NCI-H1105 treated with DMSO at 0.1 percent for 48 hours (cell line): ENCODE measurements at regions not wholly inside any gene's neighbourhood (a gene's known extent, or its start where the extent isn't known, plus 50 kb on each side); places are given as distances from the start of the nearest gene placed in this dataset.

Source experiments
- DNase-seq: peaks from one replicate; lab custom pipeline; 2025; lab: John Stamatoyannopoulos, UW

- DNase-seq, result no peak
Observed at GRCh38 chr2:12110481-12110880, 364.0 kb downstream of the LPIN1 start.

DNA sequence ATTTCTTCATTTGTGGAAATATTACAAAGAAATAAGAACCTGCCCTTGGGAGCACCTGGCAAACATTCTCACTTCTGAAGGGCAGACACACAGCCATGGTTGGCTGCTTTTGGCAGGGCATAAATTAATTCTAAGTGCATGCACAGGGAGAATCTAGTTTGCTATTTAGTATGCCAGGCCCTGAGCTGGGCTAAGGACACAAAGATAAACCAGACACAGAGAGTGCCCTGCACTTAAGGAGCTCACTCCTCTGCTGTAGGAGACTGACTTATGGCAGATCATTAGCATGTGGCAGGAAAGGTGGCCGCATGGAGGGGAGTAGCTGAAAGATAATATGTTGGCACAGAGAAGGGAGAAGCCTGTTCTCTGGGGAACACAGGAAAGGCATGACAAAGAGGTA is 367.0 kb downstream of the LPIN1 start:
- no peak for DNase-seq

GRCh38 chr2:12114816-12115215 is 368.4 kb downstream of the LPIN1 start:
- no peak for DNase-seq

GRCh38 chr2:12116228-12116750 is 369.9 kb downstream of the LPIN1 start:
- no peak for DNase-seq

- no peak for DNase-seq
Observed at GRCh38 chr2:12119841-12120240, 373.4 kb downstream of the LPIN1 start.

DNA sequence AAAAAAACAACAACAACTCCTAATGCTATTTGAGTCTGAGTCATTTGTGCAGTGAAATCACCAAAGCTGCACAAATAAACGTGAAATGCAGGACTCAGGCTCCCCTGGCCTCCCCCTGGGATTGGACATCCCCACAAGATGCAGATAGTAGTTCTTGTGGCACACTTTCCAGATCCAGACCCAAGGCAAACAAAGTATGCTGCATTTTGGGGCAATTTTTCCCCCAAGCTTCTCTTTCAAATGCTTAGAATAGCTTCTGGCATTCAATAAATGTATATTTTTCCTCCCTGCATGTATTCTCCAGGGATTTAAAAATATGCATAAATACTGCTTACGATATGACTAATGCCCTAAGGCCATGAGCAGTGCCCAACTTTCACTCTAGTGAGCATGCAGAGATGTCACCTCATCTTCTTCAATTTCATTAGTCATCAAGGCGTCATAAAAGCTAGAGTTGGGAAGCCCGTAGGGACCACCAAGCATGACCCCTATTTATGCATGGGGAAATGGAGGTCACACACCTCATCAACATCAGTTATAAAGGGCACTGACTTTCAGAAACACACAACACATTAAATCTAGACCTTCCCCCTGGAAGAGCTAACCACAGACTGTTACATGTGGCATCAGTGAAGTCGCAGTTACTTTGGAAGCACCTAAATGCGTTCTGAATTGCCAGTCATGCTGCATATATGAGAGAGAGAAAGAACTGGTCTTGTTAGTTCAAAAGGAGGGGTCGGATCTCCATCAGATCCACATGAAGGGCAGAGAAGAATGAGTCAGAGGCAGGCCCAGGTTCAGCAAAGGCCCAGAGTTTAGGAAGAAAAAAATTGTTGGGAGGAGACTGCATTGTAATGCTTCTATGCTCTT is 374.1 kb downstream of the LPIN1 start:
- no peak for DNase-seq

- no peak for DNase-seq
Observed at GRCh38 chr2:12124790-12125189, 378.4 kb downstream of the LPIN1 start.

GRCh38 chr2:12126318-12126717 is 379.9 kb downstream of the LPIN1 start:
- no peak for DNase-seq

DNA sequence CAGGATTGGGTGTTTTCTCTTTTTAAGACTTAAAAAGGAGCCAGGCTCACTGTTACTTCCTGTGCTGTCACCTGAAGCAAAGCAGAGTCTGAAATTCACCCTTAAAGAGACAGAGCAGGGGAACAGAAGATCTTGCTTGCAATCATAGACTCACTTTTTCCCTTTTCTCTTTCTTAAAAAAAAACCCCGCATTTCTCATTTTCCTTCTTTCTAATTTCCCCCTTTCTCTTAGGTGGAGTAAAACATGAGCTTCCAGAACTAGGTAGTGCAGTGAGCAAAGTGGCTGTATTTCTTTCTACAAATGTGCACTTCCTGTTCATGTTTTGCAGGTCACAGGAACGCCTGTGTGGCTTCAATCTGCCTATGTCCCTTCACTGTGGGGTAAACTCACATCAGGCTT is 381.2 kb downstream of the LPIN1 start:
- DNase-seq, result no peak

GRCh38 chr2:12131975-12132374 is 385.5 kb downstream of the LPIN1 start:
- no peak for DNase-seq

DNA sequence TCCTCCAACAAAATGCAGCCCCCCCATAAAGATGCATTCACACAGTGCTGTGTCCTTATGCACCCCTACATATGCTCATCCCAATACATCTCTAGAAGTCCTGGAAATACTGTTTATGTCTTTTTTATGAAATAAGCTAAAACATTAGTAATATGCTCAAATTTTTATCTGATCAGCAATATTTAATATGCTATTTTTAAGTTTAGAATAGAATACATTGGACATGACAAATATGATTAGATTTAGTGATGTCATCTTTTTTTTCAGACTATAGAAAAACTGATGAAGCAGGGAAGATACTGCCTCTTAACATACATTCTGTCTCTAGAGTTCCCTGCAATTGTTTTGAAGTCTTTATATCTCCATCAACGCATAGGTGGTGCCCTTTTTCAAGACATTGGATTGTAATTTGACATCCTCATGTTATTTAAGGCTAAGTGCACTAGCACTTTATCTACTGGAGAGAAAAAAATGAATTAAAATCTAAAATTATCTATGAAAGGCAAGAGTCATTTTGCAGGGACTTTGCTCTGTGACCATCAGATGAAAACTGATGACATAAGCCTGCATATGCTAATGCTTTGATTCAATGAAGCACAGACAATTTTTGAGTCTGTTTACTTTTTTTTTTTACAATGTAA is 395.3 kb downstream of the LPIN1 start:
- no peak for DNase-seq

GRCh38 chr2:12151716-12152115 is 405.3 kb downstream of the LPIN1 start:
- no peak for DNase-seq

- DNase-seq, result no peak
Observed at GRCh38 chr2:12152888-12153287, 406.5 kb downstream of the LPIN1 start.

DNA sequence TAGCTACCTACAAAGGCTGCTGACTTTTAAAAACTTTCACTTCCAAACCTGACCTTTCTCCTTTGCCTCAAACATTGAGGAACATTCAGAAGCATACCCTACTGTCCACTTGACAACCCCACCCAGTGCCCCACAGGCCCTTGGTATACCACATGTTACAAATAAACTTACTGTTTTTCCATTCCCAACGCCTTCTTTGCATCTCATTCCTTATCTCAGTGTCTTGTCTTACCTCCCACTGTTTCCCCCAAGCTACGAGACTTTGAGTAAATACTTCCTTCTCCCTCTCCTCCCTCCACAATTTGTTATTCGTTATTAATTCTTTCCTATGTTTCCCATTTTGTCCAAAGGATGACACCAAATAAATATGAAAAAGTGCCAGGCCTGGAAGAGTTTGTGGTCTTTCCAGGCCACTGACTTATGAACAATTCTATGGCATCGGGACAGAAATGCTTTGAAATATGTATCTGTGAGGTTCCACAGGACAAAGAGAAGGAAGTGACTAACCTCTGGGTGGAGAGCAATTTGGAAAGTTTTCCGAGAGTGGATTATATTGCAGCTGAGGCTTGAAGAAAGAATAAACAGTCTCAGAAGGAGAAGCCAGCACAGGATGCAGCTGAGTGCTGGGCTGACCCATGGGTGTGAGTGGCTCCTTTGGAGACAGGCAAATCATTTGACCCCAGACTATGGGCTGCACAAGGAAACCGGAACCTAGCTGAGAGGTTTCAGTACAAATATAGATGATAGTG is 409.0 kb downstream of the LPIN1 start:
- no peak for DNase-seq

- no peak for DNase-seq
Observed at GRCh38 chr2:12156349-12156748, 409.9 kb downstream of the LPIN1 start.

- no peak for DNase-seq
Observed at GRCh38 chr2:12161085-12161484, 414.7 kb downstream of the LPIN1 start.

GRCh38 chr2:12162269-12163247 is 416.1 kb downstream of the LPIN1 start:
- no peak for DNase-seq

DNA sequence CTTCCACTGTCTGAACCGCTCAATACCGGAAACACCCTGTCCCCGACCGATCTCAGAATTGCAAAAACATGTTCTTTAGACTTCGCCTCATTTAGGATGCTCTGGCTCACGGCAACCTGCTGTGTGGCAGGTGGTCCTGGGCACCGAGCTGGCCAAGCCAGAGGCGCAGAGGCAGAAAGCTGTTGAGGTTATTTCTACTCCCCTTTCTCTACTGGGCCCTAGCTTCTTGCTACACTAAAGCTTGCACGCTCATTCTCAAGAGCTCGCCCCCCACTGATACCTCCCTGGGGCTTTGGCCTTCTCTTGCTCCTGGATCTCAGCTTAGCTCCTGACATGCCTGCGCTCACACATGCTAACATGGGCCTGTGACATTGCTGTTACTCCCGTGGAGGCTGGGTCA is 417.4 kb downstream of the LPIN1 start:
- no peak for DNase-seq

- DNase-seq, result no peak
Observed at GRCh38 chr2:12164689-12165088, 418.3 kb downstream of the LPIN1 start.

DNA sequence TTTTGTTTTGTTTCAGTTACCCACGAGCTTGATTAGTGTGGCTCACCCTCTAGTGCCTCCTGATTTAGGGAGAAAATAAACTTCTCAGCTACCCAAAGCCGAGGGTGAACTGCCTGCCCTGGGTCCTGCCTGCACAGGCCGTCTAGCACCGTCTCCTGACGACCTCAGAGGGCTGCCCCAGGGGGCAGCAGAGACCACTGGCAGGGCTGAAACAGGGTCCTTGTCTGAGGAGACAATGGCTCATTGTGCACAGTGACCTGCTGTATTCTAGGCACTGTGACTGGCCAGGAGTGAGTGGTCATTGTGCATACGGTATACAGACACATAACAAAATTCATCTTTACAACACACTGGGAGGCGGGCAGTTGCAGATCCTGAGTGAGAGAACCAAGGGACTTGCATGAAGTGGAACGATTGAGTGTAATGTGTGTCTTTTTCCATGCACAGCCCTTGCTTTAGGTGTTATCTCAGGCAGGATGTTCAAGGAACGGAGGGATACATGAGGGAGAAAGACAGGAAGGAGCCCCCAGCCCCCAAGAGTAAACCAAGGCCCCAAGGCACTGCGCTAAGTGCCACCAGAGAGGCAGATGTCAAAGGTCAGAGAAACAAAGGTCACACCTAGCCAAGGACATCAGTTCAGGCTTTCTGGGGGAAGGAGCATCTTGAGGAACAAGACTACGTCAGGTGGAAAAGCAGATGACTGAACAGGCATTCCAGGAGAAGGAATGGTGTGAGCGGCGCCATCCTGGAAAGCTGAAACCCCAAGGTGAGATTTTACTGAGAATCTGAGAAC is 421.3 kb downstream of the LPIN1 start:
- no peak for DNase-seq

DNA sequence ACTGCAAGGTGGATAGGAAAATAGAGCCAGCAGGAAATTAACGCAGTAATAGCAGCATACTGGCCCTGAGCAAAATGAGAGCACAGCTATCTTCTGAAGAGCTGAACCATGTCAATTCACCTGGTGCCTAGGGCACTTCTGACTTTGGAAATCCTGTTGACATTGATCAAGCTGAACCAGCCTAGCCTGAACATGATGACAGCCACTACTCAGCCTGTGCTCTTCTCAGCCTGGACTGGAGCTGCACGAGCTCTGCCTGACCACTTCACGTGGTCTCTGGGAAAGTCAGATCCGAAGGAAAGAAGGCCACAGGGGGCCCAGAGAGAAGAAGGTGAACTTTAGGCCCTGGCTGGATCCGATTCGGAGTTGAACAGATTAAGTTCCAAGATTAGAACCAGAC is 421.9 kb downstream of the LPIN1 start:
- DNase-seq, result no peak
